ENCODE measurements at regions not wholly inside any gene's neighbourhood (a gene's known extent, or its start where the extent isn't known, plus 50 kb on each side); places are given as distances from the start of the nearest gene placed in this dataset.

DNA sequence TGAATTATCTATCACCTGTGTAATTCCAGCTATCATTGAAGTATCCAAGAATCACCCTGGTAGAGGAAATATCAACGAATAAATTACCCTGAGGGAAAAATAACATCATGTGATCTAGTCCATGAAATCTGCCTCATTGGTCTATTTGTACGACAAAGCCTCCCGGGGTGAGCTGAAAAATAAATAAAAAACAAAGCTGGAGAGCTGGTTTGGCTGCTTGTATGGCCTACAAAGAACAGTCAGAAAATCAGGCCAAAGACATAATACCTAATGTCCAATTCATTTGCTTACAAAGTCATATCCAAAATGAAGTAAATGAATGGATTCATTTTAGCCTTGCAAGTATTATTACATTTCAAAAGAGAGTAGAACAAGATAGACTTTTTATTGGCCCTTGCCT is 449.9 kb downstream of the KLF12 start:
- in situ Hi-C loops (cut with MboI; ENCODE audit: low sequenced_read_pairs, unreplicated experiment): no loop called here
- TF ChIP-seq, protein P1, sequence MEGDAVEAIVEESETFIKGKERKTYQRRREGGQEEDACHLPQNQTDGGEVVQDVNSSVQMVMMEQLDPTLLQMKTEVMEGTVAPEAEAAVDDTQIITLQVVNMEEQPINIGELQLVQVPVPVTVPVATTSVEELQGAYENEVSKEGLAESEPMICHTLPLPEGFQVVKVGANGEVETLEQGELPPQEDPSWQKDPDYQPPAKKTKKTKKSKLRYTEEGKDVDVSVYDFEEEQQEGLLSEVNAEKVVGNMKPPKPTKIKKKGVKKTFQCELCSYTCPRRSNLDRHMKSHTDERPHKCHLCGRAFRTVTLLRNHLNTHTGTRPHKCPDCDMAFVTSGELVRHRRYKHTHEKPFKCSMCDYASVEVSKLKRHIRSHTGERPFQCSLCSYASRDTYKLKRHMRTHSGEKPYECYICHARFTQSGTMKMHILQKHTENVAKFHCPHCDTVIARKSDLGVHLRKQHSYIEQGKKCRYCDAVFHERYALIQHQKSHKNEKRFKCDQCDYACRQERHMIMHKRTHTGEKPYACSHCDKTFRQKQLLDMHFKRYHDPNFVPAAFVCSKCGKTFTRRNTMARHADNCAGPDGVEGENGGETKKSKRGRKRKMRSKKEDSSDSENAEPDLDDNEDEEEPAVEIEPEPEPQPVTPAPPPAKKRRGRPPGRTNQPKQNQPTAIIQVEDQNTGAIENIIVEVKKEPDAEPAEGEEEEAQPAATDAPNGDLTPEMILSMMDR (IDR thresholded peaks at IDR 0.05; ENCODE audit: borderline replicate concordance, control extremely low read depth, extremely low read depth, insufficient read depth, missing control alignments): no peak
- DNase-seq (ENCODE audit: low spot score): no peak

DNA sequence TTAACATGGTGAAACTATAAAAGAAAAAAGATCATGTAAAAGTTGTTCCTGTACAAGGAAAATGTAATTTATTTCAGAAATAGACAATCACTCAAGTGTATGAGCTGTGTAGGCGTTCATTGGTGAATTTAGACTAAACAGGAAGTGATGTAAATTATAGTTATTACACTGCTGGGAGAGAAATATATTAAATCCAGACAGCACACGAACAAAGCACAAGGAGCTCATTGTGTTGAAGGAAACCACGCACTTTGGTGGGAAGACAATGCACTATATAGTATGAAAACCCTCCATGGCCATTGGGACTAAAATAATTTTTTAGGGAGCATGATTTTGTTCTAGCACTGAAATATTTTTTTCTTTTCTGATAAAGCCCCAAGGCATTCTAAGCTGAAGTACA is 450.5 kb downstream of the KLF12 start:
- TF ChIP-seq, protein P1 (IDR thresholded peaks at IDR 0.05; ENCODE audit: borderline replicate concordance, control extremely low read depth, extremely low read depth, insufficient read depth, missing control alignments): no peak
- no peak for DNase-seq (ENCODE audit: low spot score)
- in situ Hi-C loops (cut with MboI; ENCODE audit: low sequenced_read_pairs, unreplicated experiment): no loop called here

DNA sequence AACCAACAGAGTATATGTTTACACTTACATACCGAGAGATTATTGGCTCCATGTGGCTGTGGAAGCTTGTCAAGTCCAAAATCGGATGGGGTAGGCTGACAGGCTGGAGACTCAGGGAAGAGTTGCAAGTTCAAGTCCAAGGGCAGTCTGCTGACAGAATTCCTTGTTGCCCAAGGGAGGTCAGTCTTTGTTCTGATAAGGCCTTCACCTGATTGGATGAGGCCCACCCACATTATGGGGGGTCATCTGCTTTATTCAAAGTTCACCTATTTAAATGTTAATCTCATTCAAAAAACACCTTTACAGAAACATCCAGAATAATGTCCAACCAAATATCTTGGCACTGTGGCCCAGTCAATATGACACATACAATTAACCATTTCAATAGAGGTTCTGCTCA is 452.4 kb downstream of the KLF12 start:
- DNase-seq (ENCODE audit: low spot score): no peak
- TF ChIP-seq, protein P1 (IDR thresholded peaks at IDR 0.05; ENCODE audit: borderline replicate concordance, control extremely low read depth, extremely low read depth, insufficient read depth, missing control alignments): no peak
- in situ Hi-C loops (cut with MboI; ENCODE audit: low sequenced_read_pairs, unreplicated experiment): no loop called here

DNA sequence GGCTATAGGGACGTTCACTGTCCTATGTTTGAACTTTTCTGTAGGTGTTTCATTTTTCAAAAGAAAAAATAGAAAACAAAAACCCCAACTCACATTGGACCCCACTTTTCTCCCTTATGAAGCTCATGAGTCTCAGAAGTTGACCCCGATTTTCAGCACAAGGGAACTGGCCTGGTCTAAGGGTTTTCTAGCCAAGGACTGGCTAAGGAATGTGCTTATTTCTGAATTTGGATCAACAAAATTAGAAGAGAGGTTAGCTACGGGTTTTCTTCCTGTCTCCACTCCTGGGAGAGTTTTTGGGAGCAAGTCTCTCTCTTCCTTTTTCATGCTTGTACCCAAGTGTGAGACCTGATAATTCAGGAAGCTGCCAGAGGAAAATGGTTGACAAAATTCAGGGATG is 453.2 kb downstream of the KLF12 start:
- in situ Hi-C loops (cut with MboI; ENCODE audit: low sequenced_read_pairs, unreplicated experiment): no loop called here
- TF ChIP-seq, protein P1 (IDR thresholded peaks at IDR 0.05; ENCODE audit: borderline replicate concordance, control extremely low read depth, extremely low read depth, insufficient read depth, missing control alignments): no peak

DNA sequence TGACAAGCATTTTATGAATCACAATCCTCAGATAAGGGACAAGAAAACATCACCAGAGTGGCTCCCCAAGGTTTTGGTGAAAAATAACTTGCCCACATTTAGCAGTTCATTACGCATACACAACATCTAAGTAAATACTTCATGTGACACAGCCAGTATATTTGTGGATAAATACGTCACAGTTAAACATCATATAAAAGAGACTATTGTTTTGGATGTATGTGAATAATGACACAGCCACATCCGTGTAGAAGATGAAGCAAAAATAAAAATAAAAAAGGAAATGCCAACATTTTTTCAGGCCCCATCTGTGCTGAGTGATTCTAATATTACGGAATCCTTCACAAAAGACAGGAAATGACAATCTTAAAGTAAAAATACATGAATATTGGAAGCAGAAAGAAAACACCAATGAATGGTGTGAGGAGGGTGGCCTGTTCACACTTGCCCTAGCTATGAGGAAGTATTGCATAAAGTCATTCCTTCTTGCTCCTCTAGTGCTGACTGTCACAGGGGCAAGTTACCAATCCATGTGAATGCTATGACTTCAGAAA is 457.1 kb downstream of the KLF12 start:
- in situ Hi-C loops (cut with MboI; ENCODE audit: low sequenced_read_pairs, unreplicated experiment): no loop called here
- TF ChIP-seq, protein P1 (IDR thresholded peaks at IDR 0.05; ENCODE audit: borderline replicate concordance, control extremely low read depth, extremely low read depth, insufficient read depth, missing control alignments): no peak
- no peak for DNase-seq (ENCODE audit: low spot score)

More for the DNA sequence above, 453.2 kb downstream of the KLF12 start:
- no peak for DNase-seq (ENCODE audit: low spot score)

DNA sequence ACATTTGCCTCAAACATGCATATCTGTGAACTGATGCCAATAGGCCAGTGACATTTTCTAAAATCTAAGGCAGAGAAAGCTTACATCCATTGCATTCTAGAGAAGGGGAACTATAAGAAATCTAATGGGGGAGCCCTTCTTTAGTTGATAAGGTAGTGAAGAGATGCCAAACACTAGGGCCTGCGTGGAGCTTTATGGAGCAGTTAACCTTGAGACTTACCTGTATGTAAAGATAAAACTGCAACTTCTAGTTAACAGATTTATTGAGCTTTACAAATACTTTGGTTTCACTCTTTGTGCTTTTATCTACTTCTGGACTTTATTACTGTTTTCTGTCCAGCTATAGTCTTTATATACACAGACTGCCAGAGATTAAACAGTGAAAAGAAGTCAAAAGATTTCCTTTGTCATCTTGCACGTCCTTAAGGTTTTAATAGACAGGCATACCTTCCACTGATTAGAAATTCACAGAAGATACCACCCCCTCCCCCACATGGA is 457.6 kb downstream of the KLF12 start:
- in situ Hi-C loops (cut with MboI; ENCODE audit: low sequenced_read_pairs, unreplicated experiment): no loop called here
- no peak for DNase-seq (ENCODE audit: low spot score)
- TF ChIP-seq, protein P1 (IDR thresholded peaks at IDR 0.05; ENCODE audit: borderline replicate concordance, control extremely low read depth, extremely low read depth, insufficient read depth, missing control alignments): no peak
